H1 (cell line): ENCODE measurements at regions not wholly inside any gene's neighbourhood (a gene's known extent, or its start where the extent isn't known, plus 50 kb on each side); places are given as distances from the start of the nearest gene placed in this dataset.
A peak's percentile ranks its signal among the peaks of the same experiment; 100 is the strongest.

Source experiments
- CTCF ChIA-PET: fragments of 300-600 bp; sonication (Branson Sonifier 250); formaldehyde crosslinking; loops from one replicate; lab custom pipeline; 2021; ENCODE audit not compliant: partially characterized antibody; lab: Charles Lee
- POLR2A ChIA-PET: fragments of 300-600 bp; sonication (Branson Sonifier 250); formaldehyde crosslinking; loops from one replicate; lab custom pipeline; 2021; ENCODE audit warnings: inconsistent platforms; ENCODE audit not compliant: partially characterized antibody; lab: Charles Lee
- DNase-seq, 2 experiments: peaks; one replicate each; pipeline versions ENCODE4 v3.0.0 to v3.0.0-alpha.2; 2010 to 2022; ENCODE audit warnings: low spot score in 2 of 2, low read depth in 1 of 2, mixed read lengths in 1 of 2
- FAIRE-seq: peaks from 2 replicates; lab custom pipeline; 2011; peaks lifted over from hg19 to GRCh38; lab: Jason Lieb, UNC
- H2AFZ ChIP-seq: 2 replicates; pipeline ENCODE4 v1.8.1; 2012; ENCODE audit warnings: low read length, inconsistent platforms
- H2AK5ac ChIP-seq: 2 replicates; pipeline ENCODE4 v1.6.1; 2013; ENCODE audit warnings: low read depth, low read length
- H2BK120ac ChIP-seq: replicated peaks from 2 replicates; pipeline ENCODE3; 2013; ENCODE audit warnings: low read depth, low read length, inconsistent platforms
- H2BK12ac ChIP-seq: 2 replicates; pipeline ENCODE4 v1.6.1; 2013; ENCODE audit warnings: low read depth, low read length
- H2BK15ac ChIP-seq: 2 replicates; pipeline ENCODE4 v1.6.1; 2013; ENCODE audit warnings: low read length
- H2BK20ac ChIP-seq: 2 replicates; pipeline ENCODE4 v1.6.1; 2013; ENCODE audit warnings: low read length
- H2BK5ac ChIP-seq: 2 replicates; pipeline ENCODE4 v1.6.1; 2013; ENCODE audit warnings: low read depth, low read length
- H3K14ac ChIP-seq: 2 replicates; pipeline ENCODE4 v1.6.1; 2013; ENCODE audit warnings: inconsistent platforms; ENCODE audit not compliant: insufficient read length
- H3K18ac ChIP-seq: 2 replicates; pipeline ENCODE4 v1.6.1; 2013; ENCODE audit warnings: low read length; ENCODE audit errors: extremely low read depth
- H3K23ac ChIP-seq: 2 replicates; pipeline ENCODE4 v1.6.1; 2013; ENCODE audit warnings: inconsistent platforms; ENCODE audit not compliant: insufficient read length
- H3K23me2 ChIP-seq: 2 replicates; pipeline ENCODE4 v1.6.1; 2013; ENCODE audit warnings: low read depth, low read length
- H3K27ac ChIP-seq: 2 replicates; pipeline ENCODE4 v1.6.1; 2011; ENCODE audit warnings: low read depth, low read length, inconsistent platforms
- H3K27me3 ChIP-seq, 4 experiments: replicated peaks in 1 of 4; 1 replicate in 1 of 4; 2 replicates in 3 of 4; pipeline versions ENCODE4 v1.6.1 to v1.8.1; 2011 to 2013; ENCODE audit warnings: low read length in 3 of 4, mild to moderate bottlenecking in 3 of 4, inconsistent platforms in 2 of 4, mixed read lengths in 2 of 4, moderate library complexity in 1 of 4; ENCODE audit not compliant: control insufficient read depth in 3 of 4, insufficient read depth in 3 of 4; ENCODE audit errors: extremely low read depth in 1 of 4
- H3K36me3 ChIP-seq, 4 experiments: 2 replicates each; pipeline versions ENCODE4 v1.6.1 to v1.8.1; 2011 to 2013; ENCODE audit warnings: mild to moderate bottlenecking in 4 of 4, low read length in 3 of 4, moderate library complexity in 2 of 4, control low read depth in 1 of 4, inconsistent platforms in 1 of 4; ENCODE audit not compliant: insufficient read depth in 4 of 4, control insufficient read depth in 2 of 4
- H3K4ac ChIP-seq: replicated peaks from 2 replicates; pipeline ENCODE3; 2013; ENCODE audit warnings: low read length, low read depth, mixed read lengths, inconsistent platforms; ENCODE audit not compliant: insufficient read length
- H3K4me1 ChIP-seq, 4 experiments: replicated peaks in 1 of 4; 1 replicate in 1 of 4; 2 replicates in 3 of 4; pipeline versions ENCODE4 v1.6.1 to v1.8.1; 2011 to 2013; ENCODE audit warnings: low read length in 3 of 4, inconsistent platforms in 2 of 4, mixed read lengths in 1 of 4; ENCODE audit not compliant: insufficient read depth in 4 of 4, control insufficient read depth in 3 of 4
- H3K4me2 ChIP-seq, 2 experiments: 2 replicates each; pipeline versions ENCODE4 v1.6.1 to v1.8.1; 2011 to 2013; ENCODE audit warnings: low read depth in 2 of 2, low read length in 2 of 2, control low read depth in 1 of 2, inconsistent platforms in 1 of 2, mild to moderate bottlenecking in 1 of 2; ENCODE audit not compliant: insufficient read depth in 1 of 2
- H3K4me3 ChIP-seq, 4 experiments: fragments of 200-600, 300-600 bp in 1 of 4; sonication (generic), shearing (Covaris generic), sonication (Bioruptor Twin) in 1 of 4; 2 replicates each; pipeline versions ENCODE4 v1.5.1 to v1.8.1; 2011 to 2016; ENCODE audit warnings: low read length in 4 of 4, low read depth in 3 of 4, control low read depth in 2 of 4, inconsistent platforms in 2 of 4, mild to moderate bottlenecking in 2 of 4, mixed read lengths in 1 of 4, moderate library complexity in 1 of 4; ENCODE audit not compliant: insufficient read depth in 2 of 4; ENCODE audit errors: extremely low read depth in 1 of 4
- H3K56ac ChIP-seq: replicated peaks from 2 replicates; pipeline ENCODE3; 2013; ENCODE audit warnings: low read depth, mild to moderate bottlenecking, mixed read lengths, low read length, inconsistent platforms; ENCODE audit not compliant: insufficient read length
- H3K79me1 ChIP-seq: 2 replicates; pipeline ENCODE4 v1.6.1; 2013; ENCODE audit warnings: low read depth, low read length, control low read depth
- H3K79me2 ChIP-seq, 2 experiments: 2 replicates each; pipeline versions ENCODE4 v1.6.1 to v1.8.1; 2012 to 2013; ENCODE audit warnings: low read length in 2 of 2, mild to moderate bottlenecking in 2 of 2, inconsistent platforms in 1 of 2; ENCODE audit not compliant: insufficient read depth in 2 of 2, control insufficient read depth in 1 of 2
- H3K9ac ChIP-seq, 4 experiments: replicated peaks in 1 of 4; 1 replicate in 1 of 4; 2 replicates in 3 of 4; pipeline versions ENCODE4 v1.6.1 to v1.8.1; 2011 to 2013; ENCODE audit warnings: low read depth in 3 of 4, low read length in 3 of 4, control low read depth in 2 of 4, mild to moderate bottlenecking in 2 of 4, moderate library complexity in 2 of 4, inconsistent platforms in 1 of 4; ENCODE audit errors: extremely low read depth in 1 of 4
- H3K9me3 ChIP-seq, 2 experiments: 2 replicates each; pipeline versions ENCODE4 v1.6.1 to v1.8.1; 2012 to 2013; ENCODE audit warnings: mild to moderate bottlenecking in 2 of 2, moderate library complexity in 2 of 2, control low read depth in 1 of 2, inconsistent platforms in 1 of 2, low read depth in 1 of 2, low read length in 1 of 2, mixed read lengths in 1 of 2; ENCODE audit not compliant: insufficient read depth in 2 of 2
- H4K20me1 ChIP-seq, 2 experiments: replicated peaks in 1 of 2; 2 replicates each; pipeline versions ENCODE3 to v1.8.1; 2011 to 2013; ENCODE audit warnings: inconsistent platforms in 2 of 2, low read length in 2 of 2, mild to moderate bottlenecking in 1 of 2; ENCODE audit not compliant: insufficient read depth in 2 of 2, control insufficient read depth in 1 of 2
- H4K5ac ChIP-seq: 2 replicates; pipeline ENCODE4 v1.6.1; 2013; ENCODE audit warnings: low read length, low read depth, mixed read lengths, inconsistent platforms; ENCODE audit not compliant: insufficient read length
- H4K8ac ChIP-seq: 2 replicates; pipeline ENCODE4 v1.8.0; 2013; ENCODE audit warnings: mild to moderate bottlenecking, moderate library complexity, low read length, inconsistent platforms; ENCODE audit not compliant: insufficient read depth; ENCODE audit errors: extremely low read depth
- H4K91ac ChIP-seq: replicated peaks from 2 replicates; pipeline ENCODE3; 2013; ENCODE audit warnings: low read length, mixed read lengths, inconsistent platforms; ENCODE audit not compliant: insufficient read length
- BRCA1 ChIP-seq: IDR thresholded peaks from 2 replicates; pipeline ENCODE4 v1.6.1; 2012; ENCODE audit warnings: low read depth, low read length, improper control_type of control experiment
- CEBPB ChIP-seq: IDR thresholded peaks from 2 replicates; pipeline ENCODE4 v1.6.1; 2012; ENCODE audit warnings: low read depth, low read length
- HDAC6 ChIP-seq: IDR thresholded peaks from one replicate; pipeline ENCODE4 v1.7.1; 2012; ENCODE audit warnings: low read depth, mild to moderate bottlenecking, inconsistent platforms, low read length, moderate library complexity
- SAP30 ChIP-seq: fragments of 300-600 bp; sonication (generic); IDR thresholded peaks from 2 replicates; pipeline ENCODE4 v1.7.1; 2012; ENCODE audit warnings: low read length, moderate library complexity, mild to moderate bottlenecking, inconsistent platforms; ENCODE audit not compliant: insufficient read depth, insufficient replicate concordance
- SUZ12 ChIP-seq: fragments of 200-600 bp; sonication (generic); IDR thresholded peaks from 2 replicates; pipeline ENCODE4 v1.6.1; 2012; ENCODE audit warnings: mild to moderate bottlenecking, inconsistent platforms, low read length, moderate library complexity, mixed read lengths
- WGBS, 2 experiments: shearing (Covaris generic) in 1 of 2; methylation state at CpG; one replicate each; pipeline versions ENCODE4 v1.1.6 to v1.1.7; 2013 to 2015; ENCODE audit warnings: low lambda C conversion rate in 2 of 2, mixed read lengths in 2 of 2, inconsistent platforms in 1 of 2, low coverage in 1 of 2, missing lambda C conversion rate in 1 of 2; ENCODE audit not compliant: insufficient replicate concordance in 2 of 2, insufficient coverage in 1 of 2, insufficient read length in 1 of 2; ENCODE audit errors: extremely low coverage in 1 of 2, missing lambda C conversion rate in 1 of 2; 5-methylcytosine and 5-hydroxymethylcytosine counted together

DNA sequence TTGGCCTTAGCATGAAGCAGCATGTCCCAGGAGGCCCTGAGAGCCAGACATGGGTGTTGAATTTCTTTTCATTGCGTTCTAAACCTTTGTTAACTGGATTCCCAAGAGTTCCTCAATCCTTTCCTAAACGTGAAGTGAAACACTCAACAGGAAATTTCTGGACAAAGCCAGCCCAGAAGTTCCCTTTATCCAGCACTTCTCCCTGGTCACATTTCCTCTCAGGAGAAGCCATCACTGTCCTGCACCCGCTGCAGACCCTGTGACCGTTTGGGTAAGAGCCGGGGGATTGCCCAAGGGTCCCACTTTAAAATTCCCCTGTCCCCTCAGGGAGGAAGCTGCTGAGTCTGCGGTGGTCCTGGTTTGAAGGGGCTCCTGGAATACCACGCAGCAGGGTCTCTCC lies 88.0 kb upstream of the ZPBP start:
- Histone ChIP-seq H3K56ac (no peak overlapping the region), H2BK20ac (no peak overlapping the region), H3K23me2 (no peaks in the 10 kb centered on the region), H3K18ac (no peak overlapping the region), H3K36me3 (no peaks in the 10 kb centered on the region), H3K4me1 (peaks cover 0 to 8% (median 0%) of the 10 kb centered on the region in 4 experiments; a peak in 1 of 7 replicates), H3K27ac (no peak overlapping the region), H2AK5ac (no peak overlapping the region), H4K5ac (no peak overlapping the region), H3K79me2 (no peaks in the 10 kb centered on the region), H2BK5ac (no peak overlapping the region), H3K79me1 (no peaks in the 10 kb centered on the region), H2AFZ (peak overlapping the region; percentile 14; the same call in 1 of the 2 replicates), H4K8ac (no peak overlapping the region), H3K14ac (no peak overlapping the region), H3K27me3 (no peaks in the 10 kb centered on the region), H2BK120ac (no peak overlapping the region), H3K9ac (no peak overlapping the region), H3K4me3 (no peak overlapping the region), H3K9me3 (no peaks in the 10 kb centered on the region), H4K91ac (no peak overlapping the region), H3K23ac (no peak overlapping the region), H2BK15ac (no peak overlapping the region), H3K4me2 (no peak overlapping the region), H4K20me1 (no peaks in the 10 kb centered on the region), H2BK12ac (no peak overlapping the region), H3K4ac (no peak overlapping the region)
- no peak for DNase-seq
- ChIA-PET CTCF (no interaction called here), POLR2A (no interaction called here)
- WGBS, 2 experiments = 87% methylated on average over 7 of the region's 7 CpGs; no CpG with 5 or more reads in 1 of the 2 experiments
- TF ChIP-seq BRCA1 (no peak), HDAC6 (no peak), SAP30 (no peak), SUZ12 (no peak), CEBPB (no peak)
- no peak for FAIRE-seq
